ENCODE measurements at regions not wholly inside any gene's neighbourhood (a gene's known extent, or its start where the extent isn't known, plus 50 kb on each side); places are given as distances from the start of the nearest gene placed in this dataset.

GRCh38 chr18:4593895-4594294, 138.8 kb upstream of the DLGAP1 start:
- no peaks in the 10 kb centered on the region for H3K27me3 Mint-ChIP-seq
- no peak overlapping the region for H3K4me3 Mint-ChIP-seq
- H3K9me3 Mint-ChIP-seq, result peaks cover 5% of the 10 kb centered on the region
- no peaks in the 10 kb centered on the region for H3K4me1 Mint-ChIP-seq
- no peak overlapping the region for H3K27ac Mint-ChIP-seq
- no peaks in the 10 kb centered on the region for H3K36me3 Mint-ChIP-seq

GRCh38 chr18:4593459-4593858, 138.4 kb upstream of the DLGAP1 start:
- peaks cover 5% of the 10 kb centered on the region for H3K9me3 Mint-ChIP-seq
- H3K36me3 Mint-ChIP-seq, result no peaks in the 10 kb centered on the region
- no peaks in the 10 kb centered on the region for H3K27me3 Mint-ChIP-seq
- H3K4me3 Mint-ChIP-seq, result no peak overlapping the region
- no peaks in the 10 kb centered on the region for H3K4me1 Mint-ChIP-seq
- no peak overlapping the region for H3K27ac Mint-ChIP-seq

GRCh38 chr18:4589056-4589800, 134.1 kb upstream of the DLGAP1 start:
- Mint-ChIP-seq H3K4me3 (no peak overlapping the region), H3K27me3 (no peaks in the 10 kb centered on the region), H3K9me3 (peaks cover 5% of the 10 kb centered on the region), H3K36me3 (no peaks in the 10 kb centered on the region), H3K4me1 (no peaks in the 10 kb centered on the region), H3K27ac (no peak overlapping the region)

- Mint-ChIP-seq H3K27me3 (no peaks in the 10 kb centered on the region), H3K36me3 (no peaks in the 10 kb centered on the region), H3K4me3 (no peak overlapping the region), H3K4me1 (no peaks in the 10 kb centered on the region), H3K9me3 (peaks cover 4% of the 10 kb centered on the region), H3K27ac (no peak overlapping the region)
These were observed 132.1 kb upstream of the DLGAP1 start for GRCh38 chr18:4587204-4587603.

GRCh38 chr18:4586731-4587130, 131.6 kb upstream of the DLGAP1 start:
- H3K9me3 Mint-ChIP-seq, result peaks cover 4% of the 10 kb centered on the region
- no peaks in the 10 kb centered on the region for H3K4me1 Mint-ChIP-seq
- no peaks in the 10 kb centered on the region for H3K36me3 Mint-ChIP-seq
- H3K27me3 Mint-ChIP-seq, result no peaks in the 10 kb centered on the region
- no peak overlapping the region for H3K4me3 Mint-ChIP-seq
- H3K27ac Mint-ChIP-seq, result no peak overlapping the region

- H3K27ac Mint-ChIP-seq, result no peak overlapping the region
- H3K36me3 Mint-ChIP-seq, result no peaks in the 10 kb centered on the region
- H3K27me3 Mint-ChIP-seq, result no peaks in the 10 kb centered on the region
- H3K4me1 Mint-ChIP-seq, result no peaks in the 10 kb centered on the region
- H3K9me3 Mint-ChIP-seq, result peaks cover 5% of the 10 kb centered on the region
- H3K4me3 Mint-ChIP-seq, result no peak overlapping the region
These were observed 127.6 kb upstream of the DLGAP1 start for GRCh38 chr18:4582431-4583335.

GRCh38 chr18:4581966-4582365, 126.9 kb upstream of the DLGAP1 start:
- peaks cover 12% of the 10 kb centered on the region for H3K9me3 Mint-ChIP-seq
- no peaks in the 10 kb centered on the region for H3K36me3 Mint-ChIP-seq
- H3K4me3 Mint-ChIP-seq, result no peak overlapping the region
- H3K27me3 Mint-ChIP-seq, result no peaks in the 10 kb centered on the region
- H3K4me1 Mint-ChIP-seq, result no peaks in the 10 kb centered on the region
- H3K27ac Mint-ChIP-seq, result no peak overlapping the region

GRCh38 chr18:4578449-4578848, 123.3 kb upstream of the DLGAP1 start:
- no peak overlapping the region for H3K27ac Mint-ChIP-seq
- peaks cover 21% of the 10 kb centered on the region for H3K9me3 Mint-ChIP-seq
- H3K4me3 Mint-ChIP-seq, result no peak overlapping the region
- H3K36me3 Mint-ChIP-seq, result no peaks in the 10 kb centered on the region
- no peaks in the 10 kb centered on the region for H3K4me1 Mint-ChIP-seq
- H3K27me3 Mint-ChIP-seq, result no peaks in the 10 kb centered on the region

- Mint-ChIP-seq H3K36me3 (no peaks in the 10 kb centered on the region), H3K27me3 (no peaks in the 10 kb centered on the region), H3K4me1 (no peaks in the 10 kb centered on the region), H3K27ac (no peak overlapping the region), H3K9me3 (peaks cover 25% of the 10 kb centered on the region), H3K4me3 (no peak overlapping the region)
These were observed 118.6 kb upstream of the DLGAP1 start for GRCh38 chr18:4573735-4574134.

- H3K27me3 Mint-ChIP-seq, result no peaks in the 10 kb centered on the region
- H3K4me1 Mint-ChIP-seq, result no peaks in the 10 kb centered on the region
- no peak overlapping the region for H3K4me3 Mint-ChIP-seq
- no peak overlapping the region for H3K27ac Mint-ChIP-seq
- peaks cover 2% of the 10 kb centered on the region for H3K36me3 Mint-ChIP-seq
- peaks cover 10% of the 10 kb centered on the region for H3K9me3 Mint-ChIP-seq
These were observed 102.4 kb upstream of the DLGAP1 start for GRCh38 chr18:4557502-4557901.

- no peaks in the 10 kb centered on the region for H3K4me1 Mint-ChIP-seq
- no peaks in the 10 kb centered on the region for H3K27me3 Mint-ChIP-seq
- no peak overlapping the region for H3K27ac Mint-ChIP-seq
- peaks cover 12% of the 10 kb centered on the region for H3K9me3 Mint-ChIP-seq
- no peaks in the 10 kb centered on the region for H3K36me3 Mint-ChIP-seq
- no peak overlapping the region for H3K4me3 Mint-ChIP-seq
These were observed 95.9 kb upstream of the DLGAP1 start for GRCh38 chr18:4551001-4551360.

GRCh38 chr18:4549164-4549872, 94.2 kb upstream of the DLGAP1 start:
- peaks cover 13% of the 10 kb centered on the region for H3K9me3 Mint-ChIP-seq
- H3K27ac Mint-ChIP-seq, result no peak overlapping the region
- H3K4me3 Mint-ChIP-seq, result no peak overlapping the region
- no peaks in the 10 kb centered on the region for H3K4me1 Mint-ChIP-seq
- no peaks in the 10 kb centered on the region for H3K36me3 Mint-ChIP-seq
- H3K27me3 Mint-ChIP-seq, result no peaks in the 10 kb centered on the region

GRCh38 chr18:4547126-4547525, 92.0 kb upstream of the DLGAP1 start:
- no peaks in the 10 kb centered on the region for H3K36me3 Mint-ChIP-seq

GRCh38 chr18:4544142-4544541, 89.0 kb upstream of the DLGAP1 start:
- no peaks in the 10 kb centered on the region for H3K4me1 Mint-ChIP-seq
- peaks cover 18% of the 10 kb centered on the region for H3K9me3 Mint-ChIP-seq
- no peak overlapping the region for H3K4me3 Mint-ChIP-seq
- no peaks in the 10 kb centered on the region for H3K27me3 Mint-ChIP-seq
- H3K36me3 Mint-ChIP-seq, result no peaks in the 10 kb centered on the region
- no peak overlapping the region for H3K27ac Mint-ChIP-seq

More at GRCh38 chr18:4547126-4547525, 92.0 kb upstream of the DLGAP1 start:
- no peaks in the 10 kb centered on the region for H3K4me1 Mint-ChIP-seq
- peaks cover 13% of the 10 kb centered on the region for H3K9me3 Mint-ChIP-seq
- H3K27ac Mint-ChIP-seq, result no peak overlapping the region
- H3K4me3 Mint-ChIP-seq, result no peak overlapping the region
- H3K27me3 Mint-ChIP-seq, result no peaks in the 10 kb centered on the region

- Mint-ChIP-seq H3K36me3 (no peaks in the 10 kb centered on the region), H3K27me3 (no peaks in the 10 kb centered on the region), H3K4me3 (no peak overlapping the region), H3K4me1 (no peaks in the 10 kb centered on the region), H3K27ac (no peak overlapping the region), H3K9me3 (peaks cover 22% of the 10 kb centered on the region)
These were observed 88.6 kb upstream of the DLGAP1 start for GRCh38 chr18:4543711-4544110.

- peaks cover 25% of the 10 kb centered on the region for H3K9me3 Mint-ChIP-seq
- no peaks in the 10 kb centered on the region for H3K4me1 Mint-ChIP-seq
- no peaks in the 10 kb centered on the region for H3K36me3 Mint-ChIP-seq
- no peaks in the 10 kb centered on the region for H3K27me3 Mint-ChIP-seq
- no peak overlapping the region for H3K4me3 Mint-ChIP-seq
- H3K27ac Mint-ChIP-seq, result no peak overlapping the region
These were observed 86.5 kb upstream of the DLGAP1 start for GRCh38 chr18:4541588-4541987.

Measured in activated naive CD4-positive, alpha-beta T cell treated with anti-CD3 and anti-CD28 coated beads, Interleukin-2, amount 50 U/mL, for 24 hours (primary cell).